NB4 (cell line): ENCODE measurements at regions not wholly inside any gene's neighbourhood (a gene's known extent, or its start where the extent isn't known, plus 50 kb on each side); places are given as distances from the start of the nearest gene placed in this dataset.

Experiments
- POLR2A ChIP-seq: IDR thresholded peaks from 2 replicates; pipeline ENCODE4 v1.6.1; 2011; ENCODE audit warnings: mild to moderate bottlenecking; ENCODE audit not compliant: insufficient read length; ENCODE audit errors: extremely low read depth
- TF ChIP-seq, protein P1 (sequence below): IDR thresholded peaks from one replicate; pipeline ENCODE4 v1.5.1; 2012; ENCODE audit warnings: low read depth, low read length

DNA sequence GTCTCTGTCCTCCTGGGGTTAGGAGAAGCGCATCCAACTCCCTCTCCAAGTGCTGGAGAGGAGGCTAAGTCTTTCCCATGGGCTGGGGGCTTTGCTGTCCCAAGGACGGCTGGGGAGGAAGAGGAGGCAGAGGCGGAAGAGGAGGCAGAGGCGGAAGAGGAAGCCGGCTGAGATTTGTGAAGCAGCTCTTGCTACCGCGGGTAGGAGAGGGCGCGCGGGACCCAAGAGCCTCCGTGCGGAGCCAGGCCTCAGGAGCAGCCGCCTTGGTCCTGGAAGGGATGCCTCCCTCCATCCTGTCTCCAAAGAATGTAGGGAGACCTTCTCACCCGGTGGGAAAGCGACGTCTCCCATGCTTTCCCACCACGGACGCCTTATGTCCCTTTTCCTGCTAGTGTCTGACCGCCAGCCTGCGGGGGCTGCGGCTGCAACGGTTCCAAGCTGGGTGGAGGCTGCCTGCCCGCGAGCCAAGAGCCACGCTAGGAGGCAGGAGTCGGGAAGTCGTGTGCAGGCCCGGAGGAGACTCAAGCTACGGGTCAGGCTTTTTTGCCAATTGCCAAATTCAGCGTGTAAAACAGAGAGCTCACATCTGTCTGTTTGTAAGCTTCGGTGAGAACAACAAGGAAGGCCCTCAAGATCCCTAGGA lies 320.3 kb downstream of the FAM72C start:
- no peak for TF ChIP-seq POLR2A
- TF ChIP-seq, protein P1, sequence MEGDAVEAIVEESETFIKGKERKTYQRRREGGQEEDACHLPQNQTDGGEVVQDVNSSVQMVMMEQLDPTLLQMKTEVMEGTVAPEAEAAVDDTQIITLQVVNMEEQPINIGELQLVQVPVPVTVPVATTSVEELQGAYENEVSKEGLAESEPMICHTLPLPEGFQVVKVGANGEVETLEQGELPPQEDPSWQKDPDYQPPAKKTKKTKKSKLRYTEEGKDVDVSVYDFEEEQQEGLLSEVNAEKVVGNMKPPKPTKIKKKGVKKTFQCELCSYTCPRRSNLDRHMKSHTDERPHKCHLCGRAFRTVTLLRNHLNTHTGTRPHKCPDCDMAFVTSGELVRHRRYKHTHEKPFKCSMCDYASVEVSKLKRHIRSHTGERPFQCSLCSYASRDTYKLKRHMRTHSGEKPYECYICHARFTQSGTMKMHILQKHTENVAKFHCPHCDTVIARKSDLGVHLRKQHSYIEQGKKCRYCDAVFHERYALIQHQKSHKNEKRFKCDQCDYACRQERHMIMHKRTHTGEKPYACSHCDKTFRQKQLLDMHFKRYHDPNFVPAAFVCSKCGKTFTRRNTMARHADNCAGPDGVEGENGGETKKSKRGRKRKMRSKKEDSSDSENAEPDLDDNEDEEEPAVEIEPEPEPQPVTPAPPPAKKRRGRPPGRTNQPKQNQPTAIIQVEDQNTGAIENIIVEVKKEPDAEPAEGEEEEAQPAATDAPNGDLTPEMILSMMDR, result no peak
